Right lobe of liver (tissue), 6 donors: ENCODE measurements at regions not wholly inside any gene's neighbourhood (a gene's known extent, or its start where the extent isn't known, plus 50 kb on each side); places are given as distances from the start of the nearest gene placed in this dataset.

Experiments
- ATAC-seq, 4 donors: fragments of 200-7000 bp; cut with Tn5 transposase; one replicate each; pipeline ENCODE4 v1.9.1; 2020; ENCODE audit warnings: mild to moderate bottlenecking in 4 of 4, moderate library complexity in 4 of 4
- DNase-seq, 3 donors: peaks; one replicate each; pipeline ENCODE4 v3.0.0-alpha.2; 2020
- H3K27ac ChIP-seq, 3 donors: fragments of 200-600 bp; one replicate each; pipeline ENCODE4 v1.8.0; 2022
- H3K27me3 ChIP-seq, 2 donors: fragments of 200-600 bp; one replicate each; pipeline ENCODE4 v1.8.0; 2022
- H3K36me3 ChIP-seq, 4 donors: fragments of 200-600 bp; sonication (generic) in 1 of 4; one replicate each; pipeline versions ENCODE4 v1.5.1 to v1.8.0; 2017 to 2022; ENCODE audit warnings: control low read depth in 1 of 4
- H3K4me1 ChIP-seq, 4 donors: fragments of 200-600 bp; sonication (generic) in 1 of 4; one replicate each; pipeline versions ENCODE4 v1.5.1 to v1.8.0; 2017 to 2022; ENCODE audit warnings: control low read depth in 1 of 4
- H3K4me3 ChIP-seq, 3 donors: fragments of 200-600 bp; one replicate each; pipeline ENCODE4 v1.8.0; 2022
- H3K9me3 ChIP-seq, 4 donors: fragments of 200-600 bp; sonication (generic) in 1 of 4; one replicate each; pipeline versions ENCODE4 v1.5.1 to v1.8.0; 2017 to 2022; ENCODE audit warnings: control low read depth in 1 of 4
- CTCF ChIP-seq, 4 donors: fragments of 200-600 bp in 3 of 4; fragments of 450-650 bp in 1 of 4; IDR thresholded peaks; one replicate each; pipeline versions ENCODE4 v1.5.1 to v1.8.0; 2016 to 2022; ENCODE audit warnings: antibody characterized with exemption in 4 of 4, mild to moderate bottlenecking in 2 of 4
- POLR2A ChIP-seq: fragments of 450-650 bp; IDR thresholded peaks from one replicate; pipeline ENCODE4 v1.6.1; 2017; ENCODE audit warnings: antibody characterized with exemption, mild to moderate bottlenecking
- WGBS: methylation state at CpG from one replicate; pipeline ENCODE4 v1.1.6; 2018; ENCODE audit warnings: low coverage, low lambda C conversion rate; ENCODE audit not compliant: insufficient coverage; ENCODE audit errors: missing lambda C conversion rate; 5-methylcytosine and 5-hydroxymethylcytosine counted together
- intact Hi-C, 2 donors: fragments of 100-400 bp; cut with DNase I; formaldehyde crosslinking; loops; one replicate each; pipeline versions ENCODE4 v1.11.2 to v1.14.1; 2022
- small RNA-seq, 2 experiments: library from RNA; depleted of rRNA; stranded (forward); fragments of <200 nt; gene quantifications; one replicate each; pipeline ENCODE3, GENCODE V24; 2016
- donor health status: DM: no; HTN: yes; CAD: no.
- donor health status: DM: no; HTN: no; CAD: no.
- donor health status: DM: no; HTN: no; CAD: no.
- donor health status: DM: no; HTN: yes; CAD: no.
- donor health status: DM: no; HTN: yes; CAD: no.

GRCh38 chr3:41143421-41144031, 55.8 kb upstream of the CTNNB1 start:
- no peak for ATAC-seq
- H3K27me3 ChIP-seq = no peaks in the 10 kb centered on the region
- H3K27ac ChIP-seq = no peak overlapping the region
- 66% methylated on average over 3 of the region's 3 CpGs for WGBS
- no peak for DNase-seq
- no peak for TF ChIP-seq POLR2A
- H3K4me3 ChIP-seq = no peak overlapping the region
- intact Hi-C loops = no loop called here
- no peaks in the 10 kb centered on the region for H3K9me3 ChIP-seq
- no peaks in the 10 kb centered on the region for H3K36me3 ChIP-seq
- no peaks in the 10 kb centered on the region for H3K4me1 ChIP-seq

DNA sequence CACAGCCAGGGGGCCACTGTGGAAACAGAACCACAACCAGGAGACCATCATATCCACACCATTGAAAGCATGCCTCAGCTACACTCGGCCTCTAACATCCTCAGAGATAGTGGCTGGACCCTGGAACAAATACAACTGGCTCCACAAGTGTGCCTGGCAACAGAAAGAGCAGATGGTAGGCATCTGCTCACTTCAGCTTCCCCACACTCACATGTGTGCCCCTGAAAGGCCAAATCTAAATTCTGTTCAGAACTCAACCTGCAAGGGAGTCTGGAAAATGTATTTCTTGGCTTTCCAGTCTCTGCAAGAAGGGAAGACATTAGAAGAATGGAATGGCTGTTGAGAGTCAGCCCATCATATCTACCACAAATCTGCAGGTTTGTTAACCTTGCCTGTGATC, 54.7 kb upstream of the CTNNB1 start:
- TF ChIP-seq CTCF (IDR thresholded peaks at IDR 0.05) = no peak
- no peak for TF ChIP-seq POLR2A
- Histone ChIP-seq H3K36me3 (no peaks in the 10 kb centered on the region), H3K27ac (no peak overlapping the region), H3K4me3 (no peak overlapping the region), H3K4me1 (no peaks in the 10 kb centered on the region), H3K27me3 (no peaks in the 10 kb centered on the region), H3K9me3 (no peaks in the 10 kb centered on the region)
- DNase-seq (no peak), ATAC-seq (no peak)
- intact Hi-C loops = no loop called here
- WGBS = 57% methylated on average over 1 of the region's 1 CpG

GRCh38 chr3:41148478-41148877, 50.8 kb upstream of the CTNNB1 start:
- no peak overlapping the region for H3K4me3 ChIP-seq
- H3K4me1 ChIP-seq = no peaks in the 10 kb centered on the region
- H3K9me3 ChIP-seq = no peaks in the 10 kb centered on the region
- TF ChIP-seq CTCF (IDR thresholded peaks at IDR 0.05) = no peak
- no peak for TF ChIP-seq POLR2A
- H3K27ac ChIP-seq = no peak overlapping the region
- no peaks in the 10 kb centered on the region for H3K36me3 ChIP-seq
- ATAC-seq = no peak
- no peaks in the 10 kb centered on the region for H3K27me3 ChIP-seq
- DNase-seq = no peak
- WGBS = 70% methylated on average over 2 of the region's 2 CpGs
- intact Hi-C loops = no loop called here

DNA sequence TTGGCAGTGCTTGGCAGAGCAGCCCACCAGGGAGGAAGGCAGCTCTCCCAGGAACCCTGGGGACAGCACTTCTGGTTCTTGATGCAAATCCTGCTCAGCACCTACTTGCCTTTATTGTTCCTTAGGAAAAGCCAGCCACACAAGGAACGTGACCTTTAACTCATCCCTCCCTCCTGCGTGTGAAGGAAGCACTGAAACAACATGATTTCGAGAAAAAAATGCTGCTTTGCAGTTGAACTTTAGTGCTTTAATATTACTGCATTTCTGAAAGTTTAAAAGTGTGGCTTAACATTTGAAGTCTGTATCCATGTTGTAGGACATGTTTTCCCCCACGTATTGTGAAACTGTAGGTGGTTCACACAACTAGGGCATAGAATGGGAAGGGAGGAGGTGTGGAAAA, 50.4 kb upstream of the CTNNB1 start:
- H3K4me3 ChIP-seq = no peak overlapping the region
- WGBS = 57% methylated on average over 4 of the region's 4 CpGs
- no peaks in the 10 kb centered on the region for H3K27me3 ChIP-seq
- no peaks in the 10 kb centered on the region for H3K4me1 ChIP-seq
- H3K27ac ChIP-seq = no peak overlapping the region
- no peak for ATAC-seq
- no peaks in the 10 kb centered on the region for H3K36me3 ChIP-seq
- no peak for TF ChIP-seq CTCF (IDR thresholded peaks at IDR 0.05)
- TF ChIP-seq POLR2A = no peak
- H3K9me3 ChIP-seq = no peaks in the 10 kb centered on the region
- intact Hi-C loops = no loop called here
- DNase-seq = no peak

Small RNA genes lying in the stretch of these regions (small RNA-seq; reads per million reads assigned to genes)
- gene AC099560.2 (0 reads per million in 2 experiments), gene HMGN2P24 (0 reads per million in 2 experiments)
